ENCODE measurements at regions not wholly inside any gene's neighbourhood (a gene's known extent, or its start where the extent isn't known, plus 50 kb on each side); places are given as distances from the start of the nearest gene placed in this dataset.

DNA sequence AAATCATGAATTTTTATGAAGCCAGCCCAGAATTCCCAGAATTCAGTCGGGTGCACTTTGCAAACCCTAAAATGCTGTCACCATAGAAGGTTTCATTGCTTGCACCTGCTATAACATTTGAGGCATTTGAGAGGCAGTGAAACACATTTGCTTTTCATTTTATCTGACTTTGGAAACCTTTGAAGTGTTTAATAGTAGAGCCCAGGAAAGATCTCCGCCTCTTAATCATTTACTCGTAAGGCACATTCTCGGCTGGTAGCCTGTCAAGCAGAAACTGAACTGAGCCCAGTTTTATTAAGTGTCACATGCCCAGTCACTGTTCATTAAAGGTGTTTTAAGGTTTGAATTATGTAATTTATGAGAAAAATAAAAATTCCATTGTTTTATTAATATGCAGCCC lies 247.6 kb downstream of the EMX2 start:
- H4K20me1 ChIP-seq (replicated peaks in 1 of 2; ENCODE audit: control insufficient read depth in 1 of 2, insufficient read depth in 2 of 2, low read length in 2 of 2) = no peaks in the 10 kb centered on the region
- H3K27me3 ChIP-seq (replicated peaks in 1 of 4; ENCODE audit: control insufficient read depth in 3 of 4, extremely low read depth in 1 of 4, insufficient read depth in 3 of 4, low read length in 3 of 4) = no peaks in the 10 kb centered on the region
- H3K79me2 ChIP-seq (ENCODE audit: control insufficient read depth in 1 of 2, insufficient read depth in 2 of 2, low read length in 2 of 2) = no peaks in the 10 kb centered on the region
- no peaks in the 10 kb centered on the region; a peak in 1 of 7 replicates for H3K4me1 ChIP-seq (replicated peaks in 1 of 4; ENCODE audit: control insufficient read depth in 3 of 4, insufficient read depth in 4 of 4, low read length in 3 of 4)
- DNase-seq (ENCODE audit: low read depth in 1 of 2, low spot score in 2 of 2) (no peak), FAIRE-seq (no peak)
- no peak overlapping the region for H3K4me2 ChIP-seq (ENCODE audit: insufficient read depth in 1 of 2, low read depth in 2 of 2, low read length in 2 of 2)
- no peak overlapping the region for H3K9ac ChIP-seq (replicated peaks in 1 of 4; ENCODE audit: extremely low read depth in 1 of 4, low read depth in 3 of 4, low read length in 3 of 4)
- no peak overlapping the region for H2AFZ ChIP-seq (ENCODE audit: low read length)
- H4K91ac ChIP-seq (replicated peaks; ENCODE audit: insufficient read length, low read length) = no peak overlapping the region
- no peak overlapping the region for H3K18ac ChIP-seq (ENCODE audit: extremely low read depth, low read length)
- H3K4ac ChIP-seq (replicated peaks; ENCODE audit: insufficient read length, low read depth, low read length) = no peak overlapping the region
- TF ChIP-seq, protein P1, sequence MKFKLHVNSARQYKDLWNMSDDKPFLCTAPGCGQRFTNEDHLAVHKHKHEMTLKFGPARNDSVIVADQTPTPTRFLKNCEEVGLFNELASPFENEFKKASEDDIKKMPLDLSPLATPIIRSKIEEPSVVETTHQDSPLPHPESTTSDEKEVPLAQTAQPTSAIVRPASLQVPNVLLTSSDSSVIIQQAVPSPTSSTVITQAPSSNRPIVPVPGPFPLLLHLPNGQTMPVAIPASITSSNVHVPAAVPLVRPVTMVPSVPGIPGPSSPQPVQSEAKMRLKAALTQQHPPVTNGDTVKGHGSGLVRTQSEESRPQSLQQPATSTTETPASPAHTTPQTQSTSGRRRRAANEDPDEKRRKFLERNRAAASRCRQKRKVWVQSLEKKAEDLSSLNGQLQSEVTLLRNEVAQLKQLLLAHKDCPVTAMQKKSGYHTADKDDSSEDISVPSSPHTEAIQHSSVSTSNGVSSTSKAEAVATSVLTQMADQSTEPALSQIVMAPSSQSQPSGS (IDR thresholded peaks at IDR 0.05; ENCODE audit: low read length) = no peak
- TF ChIP-seq NANOG (IDR thresholded peaks at IDR 0.05; ENCODE audit: insufficient read depth, low read depth, low read length, poor library complexity, severe bottlenecking) = no peak
- no peak for TF ChIP-seq RNF2 (IDR thresholded peaks at IDR 0.05; ENCODE audit: borderline replicate concordance, low read depth, low read length, missing control alignments, poor library complexity, severe bottlenecking)
- TF ChIP-seq SP4 (IDR thresholded peaks at IDR 0.05; ENCODE audit: low read length) = no peak
- TF ChIP-seq SIRT6 (IDR thresholded peaks at IDR 0.05; ENCODE audit: low read length) = no peak
- TF ChIP-seq FOSL1 (IDR thresholded peaks at IDR 0.05; ENCODE audit: insufficient read depth, low read depth, low read length) = no peak
- no peak for TF ChIP-seq HDAC6 (IDR thresholded peaks at IDR 0.05; ENCODE audit: low read depth, low read length)
- TF ChIP-seq TAF1 (IDR thresholded peaks at IDR 0.05; ENCODE audit: low read depth, low read length) = no peak
- no peak for TF ChIP-seq SRF (IDR thresholded peaks at IDR 0.05; ENCODE audit: low read depth, low read length)
- no peak for TF ChIP-seq SP1 (IDR thresholded peaks at IDR 0.05; ENCODE audit: low read depth, low read length)
- TF ChIP-seq GABPA (IDR thresholded peaks at IDR 0.05; ENCODE audit: borderline replicate concordance, insufficient read depth, low read length) = no peak
- TF ChIP-seq CEBPB (IDR thresholded peaks at IDR 0.05; ENCODE audit: low read depth, low read length) = no peak
- TF ChIP-seq POLR2A (IDR thresholded peaks at IDR 0.05; ENCODE audit: control extremely low read depth in 1 of 2, low read depth in 2 of 2, low read length in 2 of 2) = no peak
- WGBS, 2 experiments (ENCODE audit: extremely low coverage in 1 of 2, insufficient coverage in 1 of 2, insufficient read length in 1 of 2, insufficient replicate concordance in 2 of 2, low coverage in 1 of 2, low lambda C conversion rate in 2 of 2, missing lambda C conversion rate in 1 of 2) = 94% methylated on average over 4 of the region's 4 CpGs; no CpG with 5 or more reads in 1 of the 2 experiments
- ChIA-PET POLR2A (ENCODE audit: partially characterized antibody) (no interaction called here), CTCF (ENCODE audit: partially characterized antibody) (no interaction called here)
- H3K36me3 ChIP-seq (ENCODE audit: control insufficient read depth in 2 of 4, insufficient read depth in 4 of 4, low read length in 3 of 4) = no peaks in the 10 kb centered on the region
- H3K9me3 ChIP-seq (ENCODE audit: insufficient read depth in 2 of 2, low read depth in 1 of 2, low read length in 1 of 2) = no peaks in the 10 kb centered on the region
- no peak overlapping the region for H3K14ac ChIP-seq (ENCODE audit: insufficient read length)
- no peaks in the 10 kb centered on the region for H3K23me2 ChIP-seq (ENCODE audit: low read depth, low read length)
- no peak overlapping the region for H2BK12ac ChIP-seq (ENCODE audit: low read depth, low read length)
- no peak overlapping the region for H2BK5ac ChIP-seq (ENCODE audit: low read depth, low read length)
- H3K23ac ChIP-seq (ENCODE audit: insufficient read length) = no peak overlapping the region
- no peaks in the 10 kb centered on the region for H3K79me1 ChIP-seq (ENCODE audit: low read depth, low read length)
- H2BK20ac ChIP-seq (ENCODE audit: low read length) = no peak overlapping the region
- H2BK15ac ChIP-seq (ENCODE audit: low read length) = no peak overlapping the region
- H4K8ac ChIP-seq (ENCODE audit: extremely low read depth, insufficient read depth, low read length) = no peak overlapping the region
- H3K27ac ChIP-seq (ENCODE audit: low read depth, low read length) = no peak overlapping the region
- no peak overlapping the region for H3K4me3 ChIP-seq (ENCODE audit: extremely low read depth in 1 of 4, insufficient read depth in 2 of 4, low read depth in 3 of 4, low read length in 4 of 4)
- no peak overlapping the region for H4K5ac ChIP-seq (ENCODE audit: insufficient read length, low read depth, low read length)
- H3K56ac ChIP-seq (replicated peaks; ENCODE audit: insufficient read length, low read depth, low read length) = no peak overlapping the region
- H2BK120ac ChIP-seq (replicated peaks; ENCODE audit: low read depth, low read length) = no peak overlapping the region
- H2AK5ac ChIP-seq (ENCODE audit: low read depth, low read length) = no peak overlapping the region

Data from H1 (cell line).